AG04449 (cell line): ENCODE measurements at regions not wholly inside any gene's neighbourhood (a gene's known extent, or its start where the extent isn't known, plus 50 kb on each side); places are given as distances from the start of the nearest gene placed in this dataset.

Experiments
- CTCF ChIA-PET: fragments of 350-600 bp; formaldehyde crosslinking; extraction: SDS; loops from one replicate; lab custom pipeline; 2021; ENCODE audit warnings: antibody characterized with exemption; lab: Yijun Ruan, JAX
- POLR2A ChIA-PET: fragments of 400-600, 350-600 bp; formaldehyde crosslinking; extraction: SDS; loops from one replicate; lab custom pipeline; 2020; ENCODE audit warnings: antibody characterized with exemption, inconsistent platforms; lab: Yijun Ruan, JAX
- DNase-seq: peaks from one replicate; pipeline ENCODE4 v3.0.0-alpha.2; 2010; ENCODE audit warnings: low read depth, low spot score
- H3K4me3 ChIP-seq: 2 replicates; pipeline ENCODE4 v1.5.1; 2011; ENCODE audit warnings: low read depth, mild to moderate bottlenecking, control low read depth, low read length
- TF ChIP-seq, protein P1 (sequence below): IDR thresholded peaks from one replicate; pipeline ENCODE4 v1.5.1; 2011; ENCODE audit warnings: mild to moderate bottlenecking, moderate library complexity, low read length, control low read depth, inconsistent platforms; ENCODE audit not compliant: insufficient read depth; ENCODE audit errors: missing control alignments

GRCh38 chr11:76256448-76256847 lies 50.1 kb upstream of the WNT11 start:
- no peak for DNase-seq
- H3K4me3 ChIP-seq = no peak overlapping the region
- ChIA-PET POLR2A (no interaction called here), CTCF (no interaction called here)
- TF ChIP-seq, protein P1, sequence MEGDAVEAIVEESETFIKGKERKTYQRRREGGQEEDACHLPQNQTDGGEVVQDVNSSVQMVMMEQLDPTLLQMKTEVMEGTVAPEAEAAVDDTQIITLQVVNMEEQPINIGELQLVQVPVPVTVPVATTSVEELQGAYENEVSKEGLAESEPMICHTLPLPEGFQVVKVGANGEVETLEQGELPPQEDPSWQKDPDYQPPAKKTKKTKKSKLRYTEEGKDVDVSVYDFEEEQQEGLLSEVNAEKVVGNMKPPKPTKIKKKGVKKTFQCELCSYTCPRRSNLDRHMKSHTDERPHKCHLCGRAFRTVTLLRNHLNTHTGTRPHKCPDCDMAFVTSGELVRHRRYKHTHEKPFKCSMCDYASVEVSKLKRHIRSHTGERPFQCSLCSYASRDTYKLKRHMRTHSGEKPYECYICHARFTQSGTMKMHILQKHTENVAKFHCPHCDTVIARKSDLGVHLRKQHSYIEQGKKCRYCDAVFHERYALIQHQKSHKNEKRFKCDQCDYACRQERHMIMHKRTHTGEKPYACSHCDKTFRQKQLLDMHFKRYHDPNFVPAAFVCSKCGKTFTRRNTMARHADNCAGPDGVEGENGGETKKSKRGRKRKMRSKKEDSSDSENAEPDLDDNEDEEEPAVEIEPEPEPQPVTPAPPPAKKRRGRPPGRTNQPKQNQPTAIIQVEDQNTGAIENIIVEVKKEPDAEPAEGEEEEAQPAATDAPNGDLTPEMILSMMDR = no peak
